ENCODE measurements at regions not wholly inside any gene's neighbourhood (a gene's known extent, or its start where the extent isn't known, plus 50 kb on each side); places are given as distances from the start of the nearest gene placed in this dataset.

- TF ChIP-seq CTCF (IDR thresholded peaks at IDR 0.05) (no peak), POLR2AphosphoS5 (IDR thresholded peaks at IDR 0.05; ENCODE audit: low read depth, low read length) (no peak), SIN3A (IDR thresholded peaks at IDR 0.05; ENCODE audit: borderline replicate concordance, insufficient read depth, low read depth, low read length) (no peak)
Observed at GRCh38 chr9:10700291-10700690, 87.5 kb upstream of the PTPRD start.

Data from Panc1 (cell line).